PFSK-1 (cell line): ENCODE measurements at regions not wholly inside any gene's neighbourhood (a gene's known extent, or its start where the extent isn't known, plus 50 kb on each side); places are given as distances from the start of the nearest gene placed in this dataset.

Source experiments
- FOXP2 ChIP-seq: optimal IDR thresholded peaks from 2 replicates; pipeline ENCODE3; 2011; ENCODE audit warnings: borderline replicate concordance, control low read depth, inconsistent platforms; ENCODE audit not compliant: insufficient read depth; ENCODE audit errors: extremely low read length, extremely low read depth
- POLR2AphosphoS5 ChIP-seq: IDR thresholded peaks from 2 replicates; pipeline ENCODE4 v1.6.1; 2012; ENCODE audit warnings: low read depth, mild to moderate bottlenecking, control low read depth, low read length, moderate library complexity
- SIN3A ChIP-seq: IDR thresholded peaks from 2 replicates; pipeline ENCODE4 v1.6.1; 2012; ENCODE audit warnings: mild to moderate bottlenecking, low read length, moderate library complexity, borderline replicate concordance; ENCODE audit not compliant: insufficient read depth
- TAF1 ChIP-seq: IDR thresholded peaks from 2 replicates; pipeline ENCODE4 v1.6.1; 2012; ENCODE audit warnings: low read length, control low read depth, borderline replicate concordance; ENCODE audit not compliant: insufficient read depth
- TF ChIP-seq, protein P1 (sequence below), 2 experiments: IDR thresholded peaks; 2 replicates each; pipeline versions ENCODE4 v1.6.1 to v1.8.0; 2011 to 2012; ENCODE audit warnings: low read depth in 2 of 2, low read length in 2 of 2, control low read depth in 1 of 2, inconsistent platforms in 1 of 2, mild to moderate bottlenecking in 1 of 2, moderate library complexity in 1 of 2; ENCODE audit not compliant: insufficient read depth in 1 of 2

- TF ChIP-seq SIN3A (no peak), FOXP2 (no peak), POLR2AphosphoS5 (no peak), TAF1 (no peak)
- TF ChIP-seq, protein P1, sequence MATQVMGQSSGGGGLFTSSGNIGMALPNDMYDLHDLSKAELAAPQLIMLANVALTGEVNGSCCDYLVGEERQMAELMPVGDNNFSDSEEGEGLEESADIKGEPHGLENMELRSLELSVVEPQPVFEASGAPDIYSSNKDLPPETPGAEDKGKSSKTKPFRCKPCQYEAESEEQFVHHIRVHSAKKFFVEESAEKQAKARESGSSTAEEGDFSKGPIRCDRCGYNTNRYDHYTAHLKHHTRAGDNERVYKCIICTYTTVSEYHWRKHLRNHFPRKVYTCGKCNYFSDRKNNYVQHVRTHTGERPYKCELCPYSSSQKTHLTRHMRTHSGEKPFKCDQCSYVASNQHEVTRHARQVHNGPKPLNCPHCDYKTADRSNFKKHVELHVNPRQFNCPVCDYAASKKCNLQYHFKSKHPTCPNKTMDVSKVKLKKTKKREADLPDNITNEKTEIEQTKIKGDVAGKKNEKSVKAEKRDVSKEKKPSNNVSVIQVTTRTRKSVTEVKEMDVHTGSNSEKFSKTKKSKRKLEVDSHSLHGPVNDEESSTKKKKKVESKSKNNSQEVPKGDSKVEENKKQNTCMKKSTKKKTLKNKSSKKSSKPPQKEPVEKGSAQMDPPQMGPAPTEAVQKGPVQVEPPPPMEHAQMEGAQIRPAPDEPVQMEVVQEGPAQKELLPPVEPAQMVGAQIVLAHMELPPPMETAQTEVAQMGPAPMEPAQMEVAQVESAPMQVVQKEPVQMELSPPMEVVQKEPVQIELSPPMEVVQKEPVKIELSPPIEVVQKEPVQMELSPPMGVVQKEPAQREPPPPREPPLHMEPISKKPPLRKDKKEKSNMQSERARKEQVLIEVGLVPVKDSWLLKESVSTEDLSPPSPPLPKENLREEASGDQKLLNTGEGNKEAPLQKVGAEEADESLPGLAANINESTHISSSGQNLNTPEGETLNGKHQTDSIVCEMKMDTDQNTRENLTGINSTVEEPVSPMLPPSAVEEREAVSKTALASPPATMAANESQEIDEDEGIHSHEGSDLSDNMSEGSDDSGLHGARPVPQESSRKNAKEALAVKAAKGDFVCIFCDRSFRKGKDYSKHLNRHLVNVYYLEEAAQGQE (IDR thresholded peaks at IDR 0.05; ENCODE audit: insufficient read depth in 1 of 2, low read depth in 2 of 2, low read length in 2 of 2), result no peak
Observed at GRCh38 chr4:95614684-95615205, 66.0 kb upstream of the UNC5C start.

DNA sequence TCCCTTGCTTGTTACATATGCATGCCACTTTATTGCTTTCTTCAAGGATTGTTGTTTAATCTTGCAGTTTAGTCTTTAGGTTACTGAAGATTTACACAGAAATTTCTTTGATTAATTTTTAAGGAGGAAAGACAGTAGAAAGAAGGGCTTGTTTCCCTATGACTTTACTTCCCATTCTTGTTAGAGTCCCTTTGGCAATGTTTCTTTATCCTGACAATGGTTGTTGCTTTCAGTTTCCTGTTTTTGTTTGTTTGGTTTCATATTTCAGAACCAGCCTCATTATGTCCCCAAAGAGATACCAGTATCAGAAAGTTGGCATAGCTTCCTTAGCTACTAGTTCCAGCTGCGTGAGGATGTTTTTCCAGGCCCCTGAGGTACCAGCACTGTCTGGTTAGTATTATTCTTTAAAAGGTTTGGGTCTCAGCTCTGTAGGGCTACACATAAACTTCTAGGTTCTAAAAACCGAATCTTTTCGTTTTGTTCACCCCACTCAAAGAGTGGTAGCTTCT lies 61.3 kb upstream of the UNC5C start:
- TF ChIP-seq POLR2AphosphoS5 (no peak), SIN3A (no peak), TAF1 (no peak), FOXP2 (no peak)
- TF ChIP-seq, protein P1 (IDR thresholded peaks at IDR 0.05; ENCODE audit: insufficient read depth in 1 of 2, low read depth in 2 of 2, low read length in 2 of 2), result no peak

DNA sequence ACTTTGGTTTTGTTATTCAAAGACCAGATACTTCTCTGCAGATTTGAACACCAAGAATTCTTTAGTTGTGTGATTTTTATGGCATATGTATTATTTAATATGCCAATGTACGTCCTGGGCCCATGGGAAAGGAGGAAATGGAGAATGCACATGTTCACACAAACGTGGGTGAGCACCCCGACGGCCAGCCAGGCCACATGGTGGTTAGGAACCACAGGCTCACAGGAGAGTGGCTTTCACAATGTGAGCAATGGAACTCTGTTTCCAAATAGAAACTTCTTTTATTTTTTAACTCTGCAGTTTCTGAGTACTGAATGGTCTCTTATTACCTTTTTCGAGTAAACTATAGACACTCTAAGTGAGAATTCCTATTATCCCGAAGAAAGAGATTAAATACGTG lies 58.0 kb upstream of the UNC5C start:
- TF ChIP-seq TAF1 (no peak), SIN3A (no peak), FOXP2 (no peak), POLR2AphosphoS5 (no peak)

DNA sequence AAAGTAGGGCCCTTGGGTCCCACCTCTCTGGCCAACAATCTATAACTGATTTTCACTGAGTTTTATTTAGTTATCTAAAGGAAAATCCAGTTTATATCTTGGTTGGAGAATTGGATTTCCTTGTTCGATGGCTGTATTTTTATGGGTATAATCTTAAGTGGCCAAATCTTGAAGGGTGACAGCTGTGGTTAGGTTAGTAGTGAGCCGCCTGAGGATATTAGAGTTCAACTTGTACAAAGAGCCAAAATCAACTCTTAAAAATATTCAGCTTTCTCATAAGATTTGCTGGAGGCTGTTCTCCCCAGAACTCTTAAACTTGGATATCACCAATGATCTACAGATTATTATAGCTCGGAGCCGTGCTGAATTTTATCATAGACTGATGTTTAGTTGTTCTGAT lies 54.6 kb upstream of the UNC5C start:
- no peak for TF ChIP-seq FOXP2
- no peak for TF ChIP-seq POLR2AphosphoS5
- no peak for TF ChIP-seq TAF1
- TF ChIP-seq, protein P1 (IDR thresholded peaks at IDR 0.05; ENCODE audit: insufficient read depth in 1 of 2, low read depth in 2 of 2, low read length in 2 of 2), result no peak

DNA sequence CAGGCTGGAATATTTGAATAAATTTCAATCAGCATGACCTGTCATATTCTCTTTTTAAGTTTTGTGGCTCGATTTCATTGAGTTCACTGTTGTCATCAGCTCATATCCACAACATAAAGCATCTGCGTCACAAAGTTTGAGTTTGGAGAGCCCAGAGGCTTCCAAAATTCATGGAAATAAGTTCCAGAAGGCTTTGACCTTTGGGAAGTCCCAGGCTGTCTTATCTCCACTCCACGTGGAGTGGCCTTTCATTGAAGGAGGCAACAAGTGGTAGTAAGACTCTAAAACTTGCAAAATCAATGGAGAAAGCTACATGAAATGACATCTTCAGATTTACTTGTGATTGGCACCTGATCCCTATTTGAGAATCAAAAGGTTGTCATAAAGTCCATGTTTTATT lies 54.1 kb upstream of the UNC5C start:
- TF ChIP-seq SIN3A (no peak), TAF1 (no peak), POLR2AphosphoS5 (no peak), FOXP2 (no peak)
- TF ChIP-seq, protein P1 (IDR thresholded peaks at IDR 0.05; ENCODE audit: insufficient read depth in 1 of 2, low read depth in 2 of 2, low read length in 2 of 2), result no peak

DNA sequence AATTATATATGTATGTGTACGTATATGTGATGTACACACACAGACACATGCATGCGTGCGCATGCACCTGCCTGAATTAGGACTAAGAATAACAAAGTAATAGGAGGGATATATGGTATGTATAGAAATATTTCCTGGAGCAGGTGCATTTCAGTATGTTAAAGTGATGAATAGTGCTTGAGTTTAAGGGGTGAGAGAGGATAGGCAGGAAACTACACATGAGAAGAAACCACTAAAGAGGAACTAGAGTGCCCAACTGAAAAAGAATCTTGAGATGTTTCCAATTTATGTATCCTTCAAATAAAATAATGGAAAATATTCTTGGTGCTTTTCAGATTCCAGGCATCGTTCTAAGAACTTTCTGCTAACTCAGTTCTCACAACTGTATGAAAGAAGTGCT lies 52.6 kb upstream of the UNC5C start:
- TF ChIP-seq SIN3A (no peak), POLR2AphosphoS5 (no peak), FOXP2 (no peak)
- TF ChIP-seq, protein P1 (IDR thresholded peaks at IDR 0.05; ENCODE audit: insufficient read depth in 1 of 2, low read depth in 2 of 2, low read length in 2 of 2), result no peak
